CD1c-positive myeloid dendritic cell (primary cell): ENCODE measurements at regions not wholly inside any gene's neighbourhood (a gene's known extent, or its start where the extent isn't known, plus 50 kb on each side); places are given as distances from the start of the nearest gene placed in this dataset.
"Not testable (repeated sequence)": the region's sequence is repeated elsewhere in the genome, so short reads cannot be mapped to it uniquely, and the experiment has no call there.

Experiments
- DNase-seq: peaks from one replicate; pipeline ENCODE4 v3.0.0-alpha.2; 2016; ENCODE audit errors: extremely low spot score

GRCh38 chr22:44650806-44651205 is 51.2 kb upstream of the PRR5 start:
- no peak for DNase-seq

GRCh38 chr22:44648821-44649565 is 53.0 kb upstream of the PRR5 start:
- no peak for DNase-seq

- DNase-seq = no peak
Observed at GRCh38 chr22:44648085-44648820, 53.8 kb upstream of the PRR5 start.

- no peak for DNase-seq
Observed at GRCh38 chr22:44647141-44647540, 54.9 kb upstream of the PRR5 start.

GRCh38 chr22:44646668-44647067 is 55.3 kb upstream of the PRR5 start:
- no peak for DNase-seq

- no peak for DNase-seq
Observed at GRCh38 chr22:44646141-44646540, 55.9 kb upstream of the PRR5 start.

- DNase-seq = no peak
Observed at GRCh38 chr22:44645531-44645930, 56.5 kb upstream of the PRR5 start.

GRCh38 chr22:44645083-44645482 is 56.9 kb upstream of the PRR5 start:
- DNase-seq = no peak

- DNase-seq = not testable (repeated sequence)
Observed at GRCh38 chr22:44643526-44644101, 58.4 kb upstream of the PRR5 start.

GRCh38 chr22:44642096-44642644 is 59.8 kb upstream of the PRR5 start:
- no peak for DNase-seq

GRCh38 chr22:44640618-44641155 is 61.3 kb upstream of the PRR5 start:
- no peak for DNase-seq

- DNase-seq = no peak
Observed at GRCh38 chr22:44639891-44640617, 62.0 kb upstream of the PRR5 start.

- no peak for DNase-seq
Observed at GRCh38 chr22:44638971-44639760, 62.8 kb upstream of the PRR5 start.

- not testable (repeated sequence) for DNase-seq
Observed at GRCh38 chr22:44636502-44637206, 65.3 kb upstream of the PRR5 start.

GRCh38 chr22:44635567-44635966 is 66.4 kb upstream of the PRR5 start:
- not testable (repeated sequence) for DNase-seq

GRCh38 chr22:44634426-44635321 is 67.3 kb upstream of the PRR5 start:
- DNase-seq = no peak

- DNase-seq = no peak
Observed at GRCh38 chr22:44633647-44634046, 68.4 kb upstream of the PRR5 start.

- DNase-seq = no peak
Observed at GRCh38 chr22:44632541-44633396, 69.2 kb upstream of the PRR5 start.
